PC-9 (cell line): ENCODE measurements at regions not wholly inside any gene's neighbourhood (a gene's known extent, or its start where the extent isn't known, plus 50 kb on each side); places are given as distances from the start of the nearest gene placed in this dataset.
"Not testable (repeated sequence)": the region's sequence is repeated elsewhere in the genome, so short reads cannot be mapped to it uniquely, and the experiment has no call there.

Source experiments
- BruUV-seq: library from RNA; stranded (reverse); fragments of 400-500 nt; replicated peaks from 2 replicates; lab custom pipeline; 2021; lab: Mats Ljungman, UMichigan
- CTCF ChIA-PET: fragments of 300-600 bp; sonication (Branson Sonifier 250); formaldehyde crosslinking; loops from one replicate; lab custom pipeline; 2022; ENCODE audit warnings: antibody characterized with exemption; lab: Charles Lee
- POLR2A ChIA-PET: fragments of 300-600 bp; sonication (Branson Sonifier 250); formaldehyde crosslinking; loops from one replicate; lab custom pipeline; 2022; ENCODE audit warnings: antibody characterized with exemption; ENCODE audit not compliant: unreplicated experiment; lab: Charles Lee
- DNase-seq, 2 experiments: peaks; one replicate each; pipeline versions ENCODE4 v3.0.0 to v3.0.0-alpha.2; 2015 to 2022; ENCODE audit warnings: mixed read lengths in 1 of 2
- H2AFZ ChIP-seq: fragments of 200-600 bp; sonication (generic); 2 replicates; pipeline ENCODE4 v1.8.1; 2017; ENCODE audit warnings: antibody characterized with exemption
- H3F3A ChIP-seq: fragments of 200-600 bp; sonication (generic); 2 replicates; pipeline ENCODE4 v1.8.1; 2017; ENCODE audit warnings: antibody characterized with exemption, mild to moderate bottlenecking, low read depth; ENCODE audit not compliant: insufficient read depth
- H3K27ac ChIP-seq: fragments of 200-600 bp; sonication (generic); 2 replicates; pipeline ENCODE4 v1.6.1; 2016; ENCODE audit warnings: mixed run types
- H3K27me3 ChIP-seq: fragments of 200-600 bp; sonication (generic); 2 replicates; pipeline ENCODE4 v1.6.1; 2016; ENCODE audit warnings: low read depth, mixed run types; ENCODE audit not compliant: insufficient read depth
- H3K36me3 ChIP-seq: fragments of 200-600 bp; sonication (generic); 2 replicates; pipeline ENCODE4 v1.6.1; 2016; ENCODE audit warnings: low read depth, mixed run types
- H3K4me1 ChIP-seq: fragments of 200-600 bp; sonication (generic); replicated peaks from 2 replicates; pipeline ENCODE4 v1.6.1; 2016; ENCODE audit warnings: mixed run types; ENCODE audit not compliant: insufficient read depth
- H3K4me2 ChIP-seq: fragments of 200-600 bp; sonication (generic); 2 replicates; pipeline ENCODE4 v1.6.1; 2017; ENCODE audit warnings: mixed run types
- H3K4me3 ChIP-seq: fragments of 200-600 bp; sonication (generic); 2 replicates; pipeline ENCODE4 v1.6.1; 2016; ENCODE audit warnings: mixed run types
- H3K79me2 ChIP-seq: fragments of 200-600 bp; sonication (generic); 2 replicates; pipeline ENCODE4 v1.6.1; 2017; ENCODE audit warnings: low read depth, mixed run types
- H3K9me2 ChIP-seq: fragments of 200-600 bp; sonication (generic); 2 replicates; pipeline ENCODE4 v1.8.1; 2017; ENCODE audit warnings: mild to moderate bottlenecking; ENCODE audit not compliant: insufficient read depth
- H3K9me3 ChIP-seq: fragments of 200-600 bp; sonication (generic); 2 replicates; pipeline ENCODE4 v1.8.1; 2016; ENCODE audit warnings: low read depth; ENCODE audit not compliant: insufficient read depth
- H4K20me1 ChIP-seq: fragments of 200-600 bp; sonication (generic); 2 replicates; pipeline ENCODE4 v1.8.1; 2017; ENCODE audit not compliant: insufficient read depth
- CTCF ChIP-seq: fragments of 200-600 bp; sonication (generic); conservative IDR thresholded peaks from 2 replicates; pipeline ENCODE4 v1.6.1; 2017; ENCODE audit warnings: mixed run types, antibody characterized with exemption, mild to moderate bottlenecking, moderate library complexity
- EZH2 ChIP-seq: fragments of 200-600 bp; sonication (generic); IDR thresholded peaks from 2 replicates; pipeline ENCODE4 v1.8.0; 2017; ENCODE audit warnings: antibody characterized with exemption, low read depth
- intact Hi-C: fragments of 100-400 bp; cut with micrococcal nuclease; formaldehyde crosslinking; loops from one replicate; pipeline ENCODE4 v1.10.0; 2022; ENCODE audit not compliant: unreplicated experiment

- Histone ChIP-seq H3K9me2 (no peaks in the 10 kb centered on the region), H3K4me1 (no peaks in the 10 kb centered on the region), H3K27me3 (no peaks in the 10 kb centered on the region), H3K79me2 (no peaks in the 10 kb centered on the region), H3K36me3 (no peaks in the 10 kb centered on the region), H3K9me3 (no peaks in the 10 kb centered on the region), H3F3A (no peaks in the 10 kb centered on the region), H2AFZ (no peak overlapping the region), H3K4me3 (no peak overlapping the region), H3K4me2 (no peak overlapping the region), H3K27ac (no peak overlapping the region), H4K20me1 (no peaks in the 10 kb centered on the region)
- DNase-seq, result no peak
- ChIA-PET POLR2A (no interaction called here), CTCF (no interaction called here)
- intact Hi-C loops, result no loop called here
- TF ChIP-seq CTCF, result no peak
- TF ChIP-seq EZH2, result no peak
- BruUV-seq, result no TSS peak
Observed at GRCh38 chr10:20380401-20380800, 516.7 kb downstream of the NEBL start.

- Histone ChIP-seq H3K27me3 (no peaks in the 10 kb centered on the region), H3K9me3 (no peaks in the 10 kb centered on the region), H3F3A (no peaks in the 10 kb centered on the region), H3K27ac (no peak overlapping the region), H3K9me2 (no peaks in the 10 kb centered on the region), H3K4me3 (no peak overlapping the region), H4K20me1 (no peaks in the 10 kb centered on the region), H3K4me2 (no peak overlapping the region), H3K36me3 (no peaks in the 10 kb centered on the region), H2AFZ (no peak overlapping the region), H3K4me1 (no peaks in the 10 kb centered on the region), H3K79me2 (no peaks in the 10 kb centered on the region)
- ChIA-PET POLR2A (no interaction called here), CTCF (no interaction called here)
- intact Hi-C loops, result no loop called here
- DNase-seq, result no peak
- TF ChIP-seq CTCF, result no peak
- no peak for TF ChIP-seq EZH2
- no TSS peak for BruUV-seq
Observed at GRCh38 chr10:20372748-20373147, 524.4 kb downstream of the NEBL start.

GRCh38 chr10:20370977-20371533 lies 526.1 kb downstream of the NEBL start:
- DNase-seq, H3K27me3 ChIP-seq, H3K9me3 ChIP-seq, H3F3A ChIP-seq, H3K9me2 ChIP-seq, H3K79me2 ChIP-seq, H3K4me1 ChIP-seq, H3K4me2 ChIP-seq, H4K20me1 ChIP-seq, H3K36me3 ChIP-seq, POLR2A ChIA-PET, H3K27ac ChIP-seq, H3K4me3 ChIP-seq, CTCF ChIA-PET, intact Hi-C loops, BruUV-seq, H2AFZ ChIP-seq: not testable (repeated sequence)
